ENCODE measurements at regions not wholly inside any gene's neighbourhood (a gene's known extent, or its start where the extent isn't known, plus 50 kb on each side); places are given as distances from the start of the nearest gene placed in this dataset.
"Not testable (repeated sequence)": the region's sequence is repeated elsewhere in the genome, so short reads cannot be mapped to it uniquely, and the experiment has no call there.

DNA sequence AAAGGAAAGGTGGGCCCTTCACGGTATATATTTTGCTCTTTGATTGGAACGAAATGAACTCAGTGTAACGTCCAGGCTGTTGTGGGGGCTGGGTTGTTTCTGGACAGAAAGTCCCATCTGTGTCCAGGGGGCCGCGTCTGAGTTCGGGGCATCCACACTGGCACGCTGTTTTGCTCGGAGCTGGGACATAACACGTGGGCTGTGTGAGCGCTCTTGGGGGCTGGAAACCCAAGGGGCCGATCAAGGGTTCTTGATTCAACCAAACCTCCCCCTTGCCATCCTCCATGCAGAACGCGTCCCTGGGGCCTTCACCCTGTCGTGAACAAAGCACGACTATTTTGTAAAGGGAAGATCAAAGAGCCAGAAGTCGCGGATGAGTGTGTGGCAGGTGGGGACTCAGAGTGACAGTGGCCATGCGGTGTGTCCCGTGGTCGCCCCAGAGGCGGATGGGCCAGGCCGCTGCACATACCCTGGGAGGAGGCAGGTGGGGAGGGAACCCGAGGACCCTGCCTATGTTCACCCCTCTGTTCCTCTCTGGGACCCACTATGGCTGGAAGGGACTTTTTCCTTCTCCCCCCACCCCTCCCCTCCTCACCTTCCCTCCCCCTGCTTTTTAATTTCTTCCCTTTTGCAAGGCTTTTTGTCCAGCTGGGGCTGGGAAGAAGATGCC is 387.2 kb downstream of the SEC14L1 start:
- Histone ChIP-seq H3K36me3 (ENCODE audit: insufficient read depth, low read length) (no peaks in the 10 kb centered on the region), H3K9ac (ENCODE audit: low read length) (no peak overlapping the region), H3K27ac (ENCODE audit: low read depth, low read length) (no peak overlapping the region), H3K9me3 (ENCODE audit: low read length) (no peaks in the 10 kb centered on the region), H3K27me3 (ENCODE audit: control insufficient read depth in 1 of 2, insufficient read depth in 2 of 2, low read length in 2 of 2) (peaks cover 8 to 29% of the 10 kb centered on the region in 2 donors), H3K4me3 (ENCODE audit: low read depth in 1 of 2, low read length in 2 of 2) (no peak overlapping the region), H3K4me1 (ENCODE audit: insufficient read depth, low read length) (no peaks in the 10 kb centered on the region)

DNA sequence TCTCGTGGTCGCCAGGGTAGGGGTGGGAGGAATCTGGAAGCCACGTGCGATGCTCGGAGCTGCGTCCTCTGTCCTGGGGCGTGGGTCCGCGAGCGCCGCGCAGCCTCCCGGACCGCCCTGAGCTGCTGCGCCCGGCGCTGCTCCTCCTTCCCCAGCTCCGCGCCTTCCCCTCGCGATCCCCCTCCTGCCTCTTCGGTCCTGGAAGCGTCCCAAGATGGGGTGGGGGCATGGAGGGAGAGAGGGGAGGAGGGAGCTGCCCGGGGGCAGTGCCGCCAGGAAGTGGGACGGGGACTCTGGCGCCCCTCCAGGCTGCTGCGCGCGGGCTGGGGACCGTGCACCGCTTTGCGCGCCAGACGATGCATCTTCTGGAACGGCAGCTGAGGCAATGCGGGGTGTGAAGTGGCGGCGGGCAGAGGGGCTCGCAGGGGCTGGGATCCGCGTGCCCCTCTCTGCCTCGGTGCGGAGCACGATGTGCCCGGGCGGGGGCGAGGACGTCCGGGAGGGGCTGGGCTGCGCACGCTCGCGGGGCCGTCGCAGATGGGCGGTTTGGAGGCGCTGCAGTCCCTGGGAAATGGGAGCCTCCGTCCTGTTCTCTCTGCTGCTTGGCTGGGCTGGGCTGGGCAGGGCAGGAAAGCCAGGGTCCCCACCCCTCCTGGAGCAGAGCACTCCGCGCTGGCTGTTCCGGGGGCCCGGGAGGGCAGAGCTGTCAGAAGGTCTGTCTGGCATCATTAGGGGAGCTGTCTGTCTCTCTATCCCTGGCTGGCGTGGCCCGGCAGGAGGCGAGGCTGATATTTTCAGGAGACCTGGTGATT is 388.0 kb downstream of the SEC14L1 start:
- Histone ChIP-seq H3K27me3 (ENCODE audit: control insufficient read depth in 1 of 2, insufficient read depth in 2 of 2, low read length in 2 of 2) (peaks cover 8 to 29% of the 10 kb centered on the region in 2 donors), H3K9ac (ENCODE audit: low read length) (no peak overlapping the region), H3K4me3 (ENCODE audit: low read depth in 1 of 2, low read length in 2 of 2) (no peak overlapping the region), H3K36me3 (ENCODE audit: insufficient read depth, low read length) (no peaks in the 10 kb centered on the region), H3K9me3 (ENCODE audit: low read length) (no peaks in the 10 kb centered on the region), H3K27ac (ENCODE audit: low read depth, low read length) (no peak overlapping the region), H3K4me1 (ENCODE audit: insufficient read depth, low read length) (no peaks in the 10 kb centered on the region)

DNA sequence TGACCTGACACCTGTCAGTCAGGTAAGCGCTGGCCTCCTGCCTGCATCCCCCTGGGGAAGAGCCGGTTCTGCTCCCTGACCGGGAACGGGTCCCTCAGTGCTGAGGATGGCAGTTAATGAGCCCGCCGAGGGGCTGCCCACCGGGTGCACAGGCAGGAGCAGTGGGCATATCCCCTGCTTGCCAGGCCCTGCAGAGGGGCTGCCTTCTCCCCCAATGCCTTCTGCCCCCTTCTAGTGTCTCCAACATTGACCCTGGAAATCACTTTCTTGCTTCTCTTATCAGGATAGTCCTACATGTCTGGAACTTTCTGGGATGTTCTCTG is 388.5 kb downstream of the SEC14L1 start:
- Histone ChIP-seq H3K27me3 (ENCODE audit: control insufficient read depth in 1 of 2, insufficient read depth in 2 of 2, low read length in 2 of 2) (peaks cover 8 to 29% of the 10 kb centered on the region in 2 donors), H3K36me3 (ENCODE audit: insufficient read depth, low read length) (no peaks in the 10 kb centered on the region), H3K4me3 (ENCODE audit: low read depth in 1 of 2, low read length in 2 of 2) (no peak overlapping the region), H3K9ac (ENCODE audit: low read length) (no peak overlapping the region), H3K27ac (ENCODE audit: low read depth, low read length) (no peak overlapping the region), H3K9me3 (ENCODE audit: low read length) (no peaks in the 10 kb centered on the region), H3K4me1 (ENCODE audit: insufficient read depth, low read length) (no peaks in the 10 kb centered on the region)

DNA sequence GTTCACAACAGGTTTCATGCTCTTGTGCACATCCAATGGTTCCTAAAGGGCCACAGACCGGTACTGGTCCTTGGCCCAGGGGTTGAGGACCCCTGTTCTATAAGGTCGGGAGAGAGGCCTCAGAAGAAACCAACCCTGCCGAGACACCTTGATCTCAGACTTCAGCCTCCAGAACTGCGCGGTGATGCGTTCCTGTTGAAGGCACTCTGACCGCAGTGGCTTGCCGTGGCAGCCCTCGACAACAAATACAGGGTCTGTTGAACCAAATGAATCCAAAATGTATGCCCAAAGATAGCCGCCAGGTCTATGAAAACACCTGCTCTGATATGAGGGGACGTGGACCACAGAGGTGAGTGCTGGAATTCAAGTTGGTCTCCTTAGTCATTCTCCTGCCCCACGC is 389.8 kb downstream of the SEC14L1 start:
- Histone ChIP-seq H3K27ac (ENCODE audit: low read depth, low read length) (no peak overlapping the region), H3K27me3 (ENCODE audit: control insufficient read depth in 1 of 2, insufficient read depth in 2 of 2, low read length in 2 of 2) (peaks cover 8 to 29% of the 10 kb centered on the region in 2 donors), H3K4me3 (ENCODE audit: low read depth in 1 of 2, low read length in 2 of 2) (no peak overlapping the region), H3K4me1 (ENCODE audit: insufficient read depth, low read length) (no peaks in the 10 kb centered on the region), H3K9ac (ENCODE audit: low read length) (no peak overlapping the region), H3K36me3 (ENCODE audit: insufficient read depth, low read length) (no peaks in the 10 kb centered on the region), H3K9me3 (ENCODE audit: low read length) (no peaks in the 10 kb centered on the region)

DNA sequence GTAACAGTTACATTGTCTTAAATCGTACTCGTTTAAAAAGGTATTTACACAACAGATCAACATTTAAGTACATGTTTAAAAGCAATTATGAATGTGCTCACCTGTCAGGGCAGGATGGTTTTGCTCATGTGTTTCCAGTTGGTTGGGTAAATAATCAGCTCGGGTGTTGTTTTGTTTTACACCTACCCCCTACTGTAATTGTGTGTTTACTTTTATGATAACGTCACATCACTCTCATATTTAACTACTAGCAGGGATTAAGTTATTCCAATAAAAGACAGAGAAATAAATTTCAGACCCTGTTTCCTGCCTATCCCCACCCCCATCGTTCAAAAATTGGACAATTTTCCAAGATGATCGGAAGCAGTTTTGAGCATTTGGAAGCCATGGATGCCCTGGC is 390.2 kb downstream of the SEC14L1 start:
- Histone ChIP-seq H3K4me3 (ENCODE audit: low read depth in 1 of 2, low read length in 2 of 2) (no peak overlapping the region), H3K4me1 (ENCODE audit: insufficient read depth, low read length) (no peaks in the 10 kb centered on the region), H3K9ac (ENCODE audit: low read length) (no peak overlapping the region), H3K27me3 (ENCODE audit: control insufficient read depth in 1 of 2, insufficient read depth in 2 of 2, low read length in 2 of 2) (peaks cover 8 to 29% of the 10 kb centered on the region in 2 donors), H3K9me3 (ENCODE audit: low read length) (no peaks in the 10 kb centered on the region), H3K36me3 (ENCODE audit: insufficient read depth, low read length) (no peaks in the 10 kb centered on the region), H3K27ac (ENCODE audit: low read depth, low read length) (no peak overlapping the region)

DNA sequence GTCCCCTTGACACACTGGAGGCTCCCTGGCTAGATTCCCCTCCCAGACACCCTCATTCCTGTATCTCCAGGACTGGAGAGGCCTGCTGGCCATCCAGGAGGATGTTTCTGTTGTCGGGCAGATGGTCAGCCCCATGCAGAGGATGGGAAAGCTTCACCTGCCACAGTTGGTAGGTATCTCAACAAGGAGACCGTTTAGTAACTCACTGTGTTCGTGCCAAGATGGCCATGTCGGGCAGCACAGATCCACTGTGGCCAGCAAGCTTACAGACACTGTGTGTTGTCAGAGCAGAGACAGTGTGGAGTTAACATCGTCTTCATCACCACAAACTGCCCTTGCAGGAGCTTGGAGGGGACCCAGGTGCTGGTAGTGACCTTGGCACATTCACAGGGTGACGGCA is 390.9 kb downstream of the SEC14L1 start:
- no peaks in the 10 kb centered on the region for H3K9me3 ChIP-seq (ENCODE audit: low read length)
- H3K27ac ChIP-seq (ENCODE audit: low read depth, low read length): no peak overlapping the region

DNA sequence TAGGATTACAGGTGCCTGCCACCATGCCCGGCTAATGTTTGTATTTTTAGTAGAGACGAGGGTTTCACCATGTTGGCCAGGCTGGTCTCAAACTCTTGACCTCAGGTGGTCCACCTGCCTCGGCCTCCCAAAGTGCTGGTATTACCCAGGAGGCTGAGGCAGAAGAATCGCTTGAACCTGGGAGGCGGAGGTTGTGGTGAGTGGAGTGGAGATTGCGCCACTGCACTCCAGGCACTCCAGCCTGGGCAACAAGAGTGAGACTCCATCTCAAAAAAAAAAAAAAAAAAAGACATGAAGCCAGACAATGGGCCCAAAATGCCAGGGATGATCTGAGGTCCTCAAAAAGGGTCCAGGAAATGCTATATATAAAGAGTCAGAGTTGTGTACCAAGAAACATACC is 392.9 kb downstream of the SEC14L1 start:
- not testable (repeated sequence) for H3K4me3 ChIP-seq (ENCODE audit: low read depth in 1 of 2, low read length in 2 of 2); H3K27ac ChIP-seq (ENCODE audit: low read depth, low read length); H3K9me3 ChIP-seq (ENCODE audit: low read length); H3K36me3 ChIP-seq (ENCODE audit: insufficient read depth, low read length); H3K4me1 ChIP-seq (ENCODE audit: insufficient read depth, low read length); H3K9ac ChIP-seq (ENCODE audit: low read length)
- H3K27me3 ChIP-seq (ENCODE audit: control insufficient read depth in 1 of 2, insufficient read depth in 2 of 2, low read length in 2 of 2): peaks cover 5 to 10% of the 10 kb centered on the region in 2 donors

More for the DNA sequence above, 390.9 kb downstream of the SEC14L1 start:
- Histone ChIP-seq H3K27me3 (ENCODE audit: control insufficient read depth in 1 of 2, insufficient read depth in 2 of 2, low read length in 2 of 2) (peaks cover 8 to 29% of the 10 kb centered on the region in 2 donors), H3K9ac (ENCODE audit: low read length) (no peak overlapping the region), H3K36me3 (ENCODE audit: insufficient read depth, low read length) (no peaks in the 10 kb centered on the region), H3K4me3 (ENCODE audit: low read depth in 1 of 2, low read length in 2 of 2) (no peak overlapping the region), H3K4me1 (ENCODE audit: insufficient read depth, low read length) (no peaks in the 10 kb centered on the region)

DNA sequence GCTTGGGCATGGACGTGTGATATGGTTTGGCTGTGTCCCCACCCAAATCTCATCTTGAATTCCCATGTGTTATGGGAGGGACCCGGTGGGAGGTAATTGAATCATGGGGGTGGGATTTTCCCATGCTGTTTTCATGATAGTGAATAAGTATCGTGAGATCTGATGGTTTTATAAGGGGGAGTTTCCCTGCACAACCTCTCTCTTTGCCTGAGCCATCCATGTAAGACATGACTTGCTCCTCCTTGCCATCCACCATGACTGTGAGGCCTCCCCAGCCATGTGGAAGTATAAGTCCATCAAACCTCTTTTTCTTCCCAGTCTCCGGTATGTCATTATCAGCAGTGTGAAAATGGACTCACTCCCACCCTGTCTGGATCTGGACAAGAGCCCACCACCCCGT is 393.4 kb downstream of the SEC14L1 start:
- peaks cover 5 to 6% of the 10 kb centered on the region in 2 donors for H3K27me3 ChIP-seq (ENCODE audit: control insufficient read depth in 1 of 2, insufficient read depth in 2 of 2, low read length in 2 of 2)
- H3K27ac ChIP-seq (ENCODE audit: low read depth, low read length): no peak overlapping the region
- no peaks in the 10 kb centered on the region for H3K4me1 ChIP-seq (ENCODE audit: insufficient read depth, low read length)
- H3K36me3 ChIP-seq (ENCODE audit: insufficient read depth, low read length): no peaks in the 10 kb centered on the region
- no peak overlapping the region for H3K9ac ChIP-seq (ENCODE audit: low read length)
- no peaks in the 10 kb centered on the region for H3K9me3 ChIP-seq (ENCODE audit: low read length)
- H3K4me3 ChIP-seq (ENCODE audit: low read depth in 1 of 2, low read length in 2 of 2): no peak overlapping the region

DNA sequence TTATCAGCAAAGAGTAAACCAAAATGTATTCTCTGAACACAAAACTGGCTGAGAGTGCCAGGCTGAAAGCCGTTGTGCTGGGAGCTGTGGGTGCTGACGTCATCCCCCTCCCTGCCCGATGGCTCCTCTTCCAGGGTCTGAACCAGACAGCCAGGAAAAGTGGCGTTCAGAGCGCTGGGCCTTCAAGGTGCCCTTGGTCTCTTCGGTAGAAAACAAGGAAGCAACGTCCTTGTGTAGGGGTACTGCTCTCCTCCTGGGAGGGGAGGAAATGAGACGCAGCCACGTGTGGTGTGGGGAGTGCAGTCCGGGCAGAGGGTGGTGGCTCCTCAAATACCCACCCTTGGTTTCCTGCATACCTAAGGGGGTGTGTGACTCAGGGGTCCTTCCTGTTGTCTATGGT is 394.7 kb downstream of the SEC14L1 start:
- Histone ChIP-seq H3K36me3 (ENCODE audit: insufficient read depth, low read length) (no peaks in the 10 kb centered on the region), H3K4me1 (ENCODE audit: insufficient read depth, low read length) (no peaks in the 10 kb centered on the region), H3K27ac (ENCODE audit: low read depth, low read length) (no peak overlapping the region), H3K9ac (ENCODE audit: low read length) (no peak overlapping the region), H3K4me3 (ENCODE audit: low read depth in 1 of 2, low read length in 2 of 2) (no peak overlapping the region), H3K9me3 (ENCODE audit: low read length) (no peaks in the 10 kb centered on the region), H3K27me3 (ENCODE audit: control insufficient read depth in 1 of 2, insufficient read depth in 2 of 2, low read length in 2 of 2) (no peaks in the 10 kb centered on the region)

DNA sequence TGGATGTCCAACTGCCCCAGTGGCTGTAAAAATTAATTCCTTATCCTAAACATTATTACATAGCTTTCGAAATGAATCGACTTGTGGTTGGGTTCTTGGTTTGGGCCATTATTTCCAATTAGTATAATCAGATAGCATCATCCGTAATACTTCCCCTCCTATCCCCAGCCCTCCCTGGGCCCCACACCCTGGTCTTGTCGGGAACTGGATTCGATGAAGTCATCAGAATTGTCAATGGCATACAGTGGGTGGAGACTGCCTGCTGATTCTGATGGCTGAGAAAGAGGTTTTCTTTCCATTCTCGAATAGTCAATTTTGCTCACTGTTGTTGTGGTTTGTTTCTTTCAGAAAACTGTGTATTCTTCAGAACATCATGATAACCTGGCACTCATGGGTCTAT is 395.1 kb downstream of the SEC14L1 start:
- no peak overlapping the region for H3K27ac ChIP-seq (ENCODE audit: low read depth, low read length)
- H3K9me3 ChIP-seq (ENCODE audit: low read length): no peaks in the 10 kb centered on the region
- H3K9ac ChIP-seq (ENCODE audit: low read length): no peak overlapping the region
- H3K4me1 ChIP-seq (ENCODE audit: insufficient read depth, low read length): no peaks in the 10 kb centered on the region
- no peaks in the 10 kb centered on the region for H3K27me3 ChIP-seq (ENCODE audit: control insufficient read depth in 1 of 2, insufficient read depth in 2 of 2, low read length in 2 of 2)
- no peaks in the 10 kb centered on the region for H3K36me3 ChIP-seq (ENCODE audit: insufficient read depth, low read length)
- no peak overlapping the region for H3K4me3 ChIP-seq (ENCODE audit: low read depth in 1 of 2, low read length in 2 of 2)

DNA sequence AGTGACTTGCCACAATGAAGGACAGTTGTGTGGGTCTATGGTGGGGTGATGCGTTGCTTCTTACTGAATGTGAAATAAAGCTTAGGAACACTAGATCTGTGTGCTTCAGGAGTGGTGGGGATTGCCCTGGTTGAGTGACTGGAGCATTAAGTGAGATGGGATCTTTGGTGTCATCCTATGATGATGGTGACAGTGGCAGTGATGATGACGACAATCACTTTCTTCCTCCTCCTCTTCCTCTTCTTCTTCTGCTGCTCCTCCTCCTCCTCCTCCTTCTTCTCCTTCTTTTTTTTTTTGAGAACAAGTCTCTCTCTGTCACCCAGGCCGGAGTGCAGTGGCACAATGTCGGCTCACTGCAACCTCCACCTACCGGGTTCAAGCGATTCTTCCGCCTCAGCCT is 396.8 kb downstream of the SEC14L1 start:
- no peaks in the 10 kb centered on the region for H3K9me3 ChIP-seq (ENCODE audit: low read length)
- H3K4me3 ChIP-seq (ENCODE audit: low read depth in 1 of 2, low read length in 2 of 2): no peak overlapping the region
- H3K27ac ChIP-seq (ENCODE audit: low read depth, low read length): no peak overlapping the region
- H3K36me3 ChIP-seq (ENCODE audit: insufficient read depth, low read length): no peaks in the 10 kb centered on the region
- peaks cover 2% of the 10 kb centered on the region for H3K4me1 ChIP-seq (ENCODE audit: insufficient read depth, low read length)
- H3K9ac ChIP-seq (ENCODE audit: low read length): no peak overlapping the region
- H3K27me3 ChIP-seq (ENCODE audit: control insufficient read depth in 1 of 2, insufficient read depth in 2 of 2, low read length in 2 of 2): no peaks in the 10 kb centered on the region

DNA sequence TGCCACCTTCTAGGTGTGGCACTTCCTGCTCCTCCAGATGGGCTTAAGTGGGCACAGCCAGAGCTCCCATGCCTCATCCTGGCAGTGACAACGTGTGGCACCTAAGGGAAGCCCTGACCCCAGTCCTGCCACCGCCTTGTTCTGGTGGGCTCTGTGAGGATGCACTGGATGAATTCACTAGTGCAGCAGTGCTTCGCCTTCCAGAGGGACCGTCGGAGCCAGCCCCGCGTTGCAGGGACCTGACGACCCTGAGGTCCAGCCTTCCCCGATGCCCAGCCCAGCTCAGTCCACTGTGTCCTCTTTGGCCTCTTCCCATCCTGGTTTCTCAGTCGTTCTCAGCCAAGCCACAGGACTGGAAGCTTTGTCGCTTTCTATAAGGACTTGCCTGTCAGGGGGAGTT is 399.8 kb downstream of the SEC14L1 start:
- H3K27me3 ChIP-seq (ENCODE audit: control insufficient read depth in 1 of 2, insufficient read depth in 2 of 2, low read length in 2 of 2): no peaks in the 10 kb centered on the region
- no peak overlapping the region for H3K9ac ChIP-seq (ENCODE audit: low read length)
- H3K9me3 ChIP-seq (ENCODE audit: low read length): no peaks in the 10 kb centered on the region
- peaks cover 8% of the 10 kb centered on the region for H3K4me1 ChIP-seq (ENCODE audit: insufficient read depth, low read length)
- H3K36me3 ChIP-seq (ENCODE audit: insufficient read depth, low read length): no peaks in the 10 kb centered on the region
- H3K27ac ChIP-seq (ENCODE audit: low read depth, low read length): no peak overlapping the region
- H3K4me3 ChIP-seq (ENCODE audit: low read depth in 1 of 2, low read length in 2 of 2): no peak overlapping the region

All from muscle layer of colon (tissue), 2 donors.